H1 (cell line): ENCODE measurements at regions not wholly inside any gene's neighbourhood (a gene's known extent, or its start where the extent isn't known, plus 50 kb on each side); places are given as distances from the start of the nearest gene placed in this dataset.

Experiments used
- HDAC6 ChIP-seq: IDR thresholded peaks from one replicate; pipeline ENCODE4 v1.7.1; 2012; ENCODE audit warnings: low read depth, mild to moderate bottlenecking, inconsistent platforms, low read length, moderate library complexity
- SUZ12 ChIP-seq: fragments of 200-600 bp; sonication (generic); IDR thresholded peaks from 2 replicates; pipeline ENCODE4 v1.6.1; 2012; ENCODE audit warnings: mild to moderate bottlenecking, inconsistent platforms, low read length, moderate library complexity, mixed read lengths
- ZNF274 ChIP-seq: IDR thresholded peaks from 2 replicates; pipeline ENCODE4 v1.7.0; 2012; ENCODE audit warnings: low read length, borderline replicate concordance; ENCODE audit errors: extremely low read depth

GRCh38 chr2:41169744-41170143, 717.9 kb upstream of the SLC8A1 start:
- no peak for TF ChIP-seq SUZ12
- TF ChIP-seq HDAC6, result no peak
- TF ChIP-seq ZNF274, result no peak
